ENCODE measurements at regions not wholly inside any gene's neighbourhood (a gene's known extent, or its start where the extent isn't known, plus 50 kb on each side); places are given as distances from the start of the nearest gene placed in this dataset.
"Not testable (repeated sequence)": the region's sequence is repeated elsewhere in the genome, so short reads cannot be mapped to it uniquely, and the experiment has no call there.

- DNase-seq: not testable (repeated sequence)
Observed at GRCh38 chr17:27365329-27365945, 71.5 kb downstream of the WSB1 start.

DNA sequence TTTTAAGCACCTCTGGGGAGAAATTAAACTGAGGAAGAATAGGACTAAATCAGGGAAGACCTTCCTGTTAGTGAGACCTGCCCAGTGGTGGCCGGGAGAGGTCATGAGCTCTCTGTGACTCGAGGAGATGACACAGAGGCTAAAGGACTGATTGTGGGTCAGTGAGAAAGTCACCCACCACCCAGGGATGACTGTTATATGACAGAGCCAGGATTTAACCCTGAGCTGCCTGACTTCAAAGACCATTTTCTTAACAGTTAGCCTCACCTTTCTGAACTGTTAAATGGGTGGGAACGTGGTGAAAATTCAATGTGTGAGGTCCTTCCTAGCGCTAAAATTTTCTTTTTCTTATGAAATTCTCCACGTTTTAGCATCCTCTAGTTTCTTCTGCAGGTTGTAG is 72.5 kb downstream of the WSB1 start:
- DNase-seq: no peak

DNA sequence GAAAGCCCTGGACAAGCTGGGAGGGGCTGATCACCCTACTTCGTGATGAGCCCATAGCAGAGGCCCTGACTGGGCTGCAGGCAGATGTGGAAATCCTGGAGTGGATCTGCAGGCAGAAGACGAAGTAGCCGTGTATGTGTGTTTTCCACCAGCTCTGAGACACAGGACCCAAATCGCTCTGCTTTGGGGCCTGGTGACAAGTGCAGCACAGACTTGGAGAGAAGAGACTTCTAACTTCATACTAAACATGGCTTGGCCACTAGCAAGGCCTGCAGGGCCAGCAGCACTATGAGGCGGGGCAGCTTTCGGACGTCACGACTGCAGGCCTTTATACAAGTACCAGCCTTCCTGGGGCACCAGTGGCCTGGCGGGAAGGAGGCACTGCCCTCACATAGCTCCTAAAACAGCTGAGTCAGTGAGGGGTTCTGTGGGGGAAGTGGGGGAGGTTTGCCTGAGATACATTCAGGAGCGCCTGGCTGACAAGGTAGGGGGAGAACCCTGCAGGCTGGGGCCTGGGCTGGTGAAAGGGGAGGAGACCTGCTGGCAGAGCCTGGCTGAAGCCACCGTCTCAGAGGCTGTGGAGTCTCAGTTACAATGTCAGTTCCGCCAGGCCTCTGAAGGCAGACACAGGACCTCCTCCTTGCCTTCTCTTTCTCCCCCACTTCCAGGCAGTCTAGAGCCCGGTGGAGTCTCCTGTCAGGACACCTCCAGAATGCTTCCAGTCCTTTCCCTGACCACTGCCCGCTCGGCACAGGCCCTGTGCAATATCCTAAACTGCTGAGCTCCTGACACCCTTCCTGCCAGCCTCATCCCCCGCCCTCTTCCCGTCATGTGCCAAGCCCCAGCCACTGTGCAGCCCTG is 73.4 kb downstream of the WSB1 start:
- DNase-seq: no peak

- no peak for DNase-seq
Observed at GRCh38 chr17:27368151-27368795, 74.4 kb downstream of the WSB1 start.

DNA sequence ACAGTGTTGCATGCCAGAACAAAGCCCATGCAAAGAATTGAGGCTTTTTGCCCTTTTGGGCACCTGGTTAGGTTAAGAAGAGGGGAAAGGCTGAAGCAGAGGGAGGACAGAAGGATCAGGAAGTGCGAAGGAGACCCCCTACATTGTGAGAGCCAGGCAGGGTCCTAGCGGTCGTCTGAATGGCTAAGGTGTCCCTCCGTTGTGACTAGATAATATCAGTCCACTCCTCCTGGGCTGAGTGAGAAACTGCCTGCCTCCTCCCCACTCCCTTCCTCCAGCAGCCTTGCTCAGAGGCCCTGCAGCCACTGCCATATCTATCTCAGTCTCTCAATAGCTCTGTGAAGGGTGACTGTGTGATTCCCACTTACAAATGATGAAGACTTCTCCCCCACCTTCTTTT is 75.1 kb downstream of the WSB1 start:
- no peak for DNase-seq

- DNase-seq: no peak
Observed at GRCh38 chr17:27370776-27371175, 76.9 kb downstream of the WSB1 start.

- DNase-seq: not testable (repeated sequence)
Observed at GRCh38 chr17:27373695-27374094, 79.8 kb downstream of the WSB1 start.

DNA sequence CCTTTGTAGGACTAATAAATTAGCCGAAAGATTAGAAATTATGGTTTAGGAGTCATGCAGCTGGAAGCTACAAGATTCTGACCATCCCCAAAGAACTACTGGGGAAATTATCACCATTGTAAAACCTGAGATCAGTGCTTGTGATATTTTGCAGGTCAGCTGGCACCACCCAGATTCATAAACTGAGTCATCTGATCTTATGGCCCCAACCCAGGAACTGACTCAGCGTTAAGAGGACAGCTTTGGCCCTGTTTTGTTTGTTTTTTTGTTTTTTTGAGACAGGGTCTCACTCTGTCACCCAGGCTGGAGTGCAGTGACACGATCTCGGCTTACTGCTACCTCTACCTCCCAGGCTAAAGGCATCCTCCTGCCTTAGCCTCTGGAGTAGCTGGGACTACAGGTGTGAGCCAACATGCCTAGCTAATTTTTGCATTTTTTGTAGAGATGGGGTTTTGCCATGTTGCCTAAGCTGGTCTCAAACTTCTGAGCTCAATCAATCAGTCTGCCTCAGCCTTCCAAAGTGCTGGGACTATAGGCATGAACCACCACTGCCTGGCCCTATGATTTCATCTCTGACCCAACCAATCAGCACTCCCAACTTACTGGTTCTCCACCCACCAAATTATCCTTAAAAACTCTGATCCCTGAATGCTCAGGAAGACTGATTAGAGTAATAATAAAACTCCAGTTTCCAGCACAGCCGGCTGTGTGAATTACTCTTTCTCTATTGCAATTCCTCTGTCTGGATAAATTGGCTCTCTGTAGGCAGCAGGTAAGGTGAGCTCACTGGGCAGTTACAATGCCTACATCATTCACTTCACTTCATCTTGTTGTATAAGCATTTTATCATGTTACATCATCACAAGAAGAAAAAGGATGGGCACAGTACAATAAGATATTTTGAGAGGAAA is 79.4 kb upstream of the KSR1 start:
- no peak for DNase-seq

DNA sequence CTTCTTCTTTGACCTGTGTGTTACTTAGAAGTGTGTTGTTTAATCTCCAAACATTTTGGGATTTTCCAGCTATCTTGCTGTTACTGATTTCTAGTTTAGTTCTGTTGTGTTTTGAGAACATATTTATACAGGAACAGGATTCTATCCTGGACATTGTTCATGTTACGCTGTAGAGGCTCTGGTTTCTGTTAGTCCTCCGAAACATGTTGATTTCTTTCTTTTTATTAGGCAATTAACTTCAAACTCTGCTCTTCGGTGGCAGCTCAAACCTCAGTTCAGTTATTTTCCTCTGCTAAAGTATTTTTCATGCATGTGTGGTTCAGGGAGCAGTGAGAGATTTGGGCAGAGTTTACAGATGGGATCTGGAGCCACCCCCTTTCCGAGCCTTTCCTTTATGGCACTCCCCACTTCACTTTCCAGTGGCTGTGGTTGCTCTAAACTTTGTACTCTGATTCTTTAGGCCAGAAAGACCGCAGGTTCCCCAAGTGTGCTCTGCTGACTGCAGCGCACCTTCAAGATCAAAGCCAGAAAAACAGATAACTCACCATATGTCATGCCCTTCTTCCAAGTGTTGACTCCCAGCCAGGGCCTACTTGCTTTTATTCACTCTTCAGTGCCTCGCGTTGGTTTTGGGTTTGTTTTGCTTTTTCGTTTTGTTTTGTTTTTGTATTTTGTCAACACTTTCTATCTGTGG is 77.6 kb upstream of the KSR1 start:
- DNase-seq: no peak

DNA sequence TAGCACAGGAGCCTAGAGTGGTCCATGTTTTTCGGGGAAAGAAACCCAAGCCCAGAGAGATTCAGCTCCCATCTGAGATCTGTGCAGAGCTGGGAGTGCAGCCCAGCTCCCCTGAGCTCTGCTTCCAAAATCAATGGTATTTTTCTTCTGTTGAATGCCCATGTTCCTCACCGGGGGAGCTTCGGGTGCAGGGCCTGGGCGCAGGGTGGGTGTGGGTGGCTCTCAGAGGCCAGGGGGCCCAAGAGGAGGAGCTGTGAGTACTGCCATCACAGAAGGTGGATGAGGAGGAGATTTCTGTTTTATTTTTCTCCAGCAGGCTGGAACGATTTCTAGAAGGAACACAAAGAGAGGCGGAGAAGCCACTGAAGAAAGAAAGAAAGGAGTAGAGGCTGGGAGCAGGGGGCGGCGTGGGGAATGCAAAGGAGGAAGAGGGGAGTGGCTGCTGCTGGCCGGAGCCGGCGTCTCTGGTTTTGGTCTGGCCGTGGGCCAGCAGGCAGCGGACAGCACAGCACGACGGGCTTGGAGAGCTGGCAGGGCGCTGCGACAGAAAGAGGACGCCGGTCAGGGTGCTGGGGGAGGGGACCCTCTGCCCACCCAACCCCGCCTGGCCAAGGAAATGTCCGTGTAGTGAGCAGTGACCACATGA is 76.2 kb upstream of the KSR1 start:
- DNase-seq: peak; percentile 79

DNA sequence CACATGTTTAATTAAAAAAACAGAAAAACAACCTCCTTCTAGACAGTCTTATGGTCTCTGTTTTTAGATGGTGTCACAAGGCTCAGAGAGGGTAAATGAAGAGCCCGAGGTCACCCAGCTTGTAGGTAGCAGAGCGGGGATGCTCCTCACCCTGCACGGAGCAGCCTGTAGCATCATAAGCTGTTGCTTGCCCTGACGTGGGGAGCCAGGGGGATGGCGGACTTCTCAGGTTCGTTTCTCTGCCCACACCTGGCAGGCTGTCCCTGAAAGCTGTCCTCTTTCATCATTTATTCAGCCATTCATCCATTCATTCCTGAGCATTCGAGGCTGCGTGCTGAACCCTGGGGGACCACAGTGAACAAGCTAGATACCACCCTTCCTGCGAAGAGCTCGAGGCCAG is 75.7 kb upstream of the KSR1 start:
- no peak for DNase-seq

- DNase-seq: peak; percentile 42
Observed at GRCh38 chr17:27381007-27381501, 75.2 kb upstream of the KSR1 start.

- no peak for DNase-seq
Observed at GRCh38 chr17:27382025-27382424, 74.2 kb upstream of the KSR1 start.

DNA sequence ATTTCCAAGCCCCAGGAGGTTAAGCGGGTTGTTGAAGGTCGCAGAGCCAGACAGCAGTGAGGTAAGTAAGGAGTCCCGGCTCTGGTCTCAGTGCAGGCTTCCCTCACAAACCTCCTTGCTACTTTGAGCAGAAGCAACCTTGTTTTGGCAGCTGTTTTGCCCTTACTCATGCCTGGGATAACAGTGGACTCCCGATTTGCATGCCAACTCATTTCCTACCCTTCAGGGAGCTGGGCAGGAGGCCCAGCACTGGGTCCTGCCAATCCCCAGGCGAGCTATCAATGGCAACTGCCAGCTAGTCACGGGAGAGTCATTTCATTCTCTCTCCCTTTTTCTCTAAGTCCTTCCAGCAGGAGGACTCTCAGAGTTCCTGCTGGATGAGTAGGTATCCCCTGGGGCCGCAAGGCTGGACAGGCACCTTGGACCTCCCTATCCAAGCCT is 72.0 kb upstream of the KSR1 start:
- DNase-seq: peak; percentile 62

GRCh38 chr17:27384726-27385125 is 71.5 kb upstream of the KSR1 start:
- no peak for DNase-seq

DNA sequence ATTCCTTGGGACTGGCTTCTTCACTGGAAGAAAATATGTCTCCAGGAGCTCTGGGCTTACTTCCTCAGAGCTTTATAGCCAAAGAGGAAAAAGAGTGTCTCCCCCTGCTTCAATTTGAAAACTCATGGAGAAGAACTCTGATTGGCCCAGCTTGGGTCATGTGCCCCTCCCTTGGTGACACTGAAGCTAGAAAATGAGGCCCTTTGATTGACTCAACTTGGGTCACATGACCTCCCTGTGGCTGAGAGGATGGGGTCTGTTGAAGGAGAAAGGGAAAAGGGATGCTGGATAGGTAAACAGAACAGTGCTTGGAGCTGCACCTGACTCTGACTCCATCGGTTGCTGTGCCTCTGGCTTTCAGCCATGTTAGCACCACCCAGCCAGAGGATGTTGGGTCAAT is 70.6 kb upstream of the KSR1 start:
- no peak for DNase-seq

DNA sequence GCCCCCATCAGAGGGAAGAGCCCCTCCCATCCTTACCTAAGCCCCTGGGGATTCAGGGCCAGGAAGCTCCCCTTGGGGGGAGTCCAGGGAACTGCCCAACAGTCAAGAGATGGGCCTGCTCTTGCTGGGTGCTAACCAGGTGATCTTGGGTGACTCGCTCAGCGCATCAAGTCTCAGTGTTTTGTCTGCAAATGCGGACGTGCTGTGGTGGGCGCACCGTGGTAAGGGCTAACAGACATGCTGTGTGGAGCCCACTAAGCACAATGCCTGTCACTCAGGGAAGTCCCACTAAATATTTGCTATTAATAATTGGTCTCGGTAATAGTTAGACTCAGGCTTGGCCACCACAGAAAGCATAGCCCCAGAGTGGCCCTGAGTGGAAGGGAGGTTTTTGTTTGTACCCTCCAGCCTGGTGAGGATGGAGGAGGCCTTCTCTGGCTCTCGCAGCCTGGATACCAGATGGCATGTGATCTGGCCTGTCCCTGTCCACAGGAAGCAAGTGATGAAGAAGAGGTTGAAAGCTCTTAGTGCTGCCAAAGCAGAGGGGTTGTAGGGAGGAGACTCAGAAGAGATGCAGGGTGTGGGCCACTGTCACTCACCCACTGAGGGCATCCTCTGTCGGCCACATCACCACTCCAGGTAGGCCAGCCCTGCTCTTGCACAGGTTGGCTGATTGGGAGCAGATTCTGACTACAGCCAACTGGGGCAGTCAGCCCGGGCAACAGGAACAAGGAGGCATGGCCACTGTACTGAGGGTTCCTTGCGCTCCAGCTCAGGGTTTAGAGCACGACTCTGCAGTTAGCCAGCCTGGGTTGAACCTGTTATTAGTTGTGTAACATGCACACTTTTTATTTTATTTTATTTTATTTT is 69.8 kb upstream of the KSR1 start:
- no peak for DNase-seq

DNA sequence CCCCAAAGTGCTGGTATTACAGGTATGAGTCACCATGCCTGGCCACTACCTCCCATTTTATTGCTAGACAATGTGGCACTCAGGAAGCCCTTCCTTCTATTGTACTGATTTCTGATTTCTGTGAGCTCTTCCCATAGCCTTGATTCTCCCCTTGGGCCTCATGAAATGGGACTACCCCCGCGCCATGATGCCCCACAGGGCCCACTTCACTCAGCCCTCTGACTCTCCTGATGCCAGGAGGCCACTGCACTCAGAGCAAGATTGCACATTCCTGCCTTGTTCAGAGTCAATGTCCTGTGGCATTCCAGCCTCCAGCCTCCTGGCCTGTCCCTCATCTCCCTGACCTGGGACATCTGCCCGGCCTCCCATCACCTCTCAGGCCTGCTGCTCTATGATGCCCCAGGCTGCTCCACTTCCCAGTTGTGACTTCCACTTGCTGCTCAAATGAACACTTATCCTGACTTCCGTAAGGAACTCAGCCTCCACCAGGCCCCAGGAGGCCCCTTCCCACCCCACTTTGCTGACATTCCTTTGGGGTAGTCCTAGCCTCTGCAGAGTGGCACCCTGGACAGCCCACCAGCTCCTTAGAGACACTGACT is 66.6 kb upstream of the KSR1 start:
- no peak for DNase-seq

DNA sequence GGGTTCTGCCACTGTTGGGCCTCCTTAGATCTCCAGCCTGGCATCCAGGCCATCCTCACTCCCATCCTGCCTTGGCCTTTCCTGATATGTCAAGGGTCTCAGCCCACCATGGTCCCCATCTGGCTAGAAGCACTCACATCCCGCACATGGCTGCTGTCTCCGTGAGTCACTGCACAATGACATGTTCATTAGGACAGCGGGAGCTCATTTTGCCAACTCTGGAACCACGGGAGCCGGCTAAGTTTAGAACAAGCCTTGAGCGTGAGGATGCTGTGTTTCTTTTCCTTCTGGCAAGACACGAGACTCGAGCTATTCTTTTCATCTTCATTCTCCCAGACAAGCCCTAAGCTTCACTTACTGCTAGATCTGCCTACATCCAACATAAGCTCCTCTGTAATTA is 65.7 kb upstream of the KSR1 start:
- DNase-seq: no peak

DNA sequence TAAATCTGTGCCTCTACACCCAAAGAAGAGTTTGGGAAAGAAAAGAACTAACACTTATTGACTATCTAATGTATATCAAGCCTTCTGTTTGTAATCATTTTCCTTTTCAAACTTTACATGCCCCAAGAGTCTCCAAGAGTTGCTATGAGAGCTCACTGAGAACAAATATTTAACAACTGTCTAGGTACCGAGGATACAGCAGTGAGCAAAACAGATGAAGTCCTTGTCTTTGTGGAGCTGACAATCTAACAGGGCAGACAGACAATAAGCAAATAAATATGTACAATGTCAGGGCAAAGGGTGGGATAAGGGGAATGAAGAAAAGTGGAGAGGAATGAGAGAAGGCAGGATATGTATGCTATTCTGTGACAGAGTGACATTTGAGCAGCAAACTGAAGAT is 64.8 kb upstream of the KSR1 start:
- no peak for DNase-seq

All from right hindlimb (tissue), 1 donor.